HG02981 (cell line): ENCODE measurements at regions not wholly inside any gene's neighbourhood (a gene's known extent, or its start where the extent isn't known, plus 50 kb on each side); places are given as distances from the start of the nearest gene placed in this dataset.

Experiments used
- ATAC-seq: cut with Tn5 transposase; IDR thresholded peaks from one replicate; pipeline ENCODE4 v1.9.1; 2021; ENCODE audit warnings: mild to moderate bottlenecking, moderate library complexity; ENCODE audit not compliant: unreplicated experiment

DNA sequence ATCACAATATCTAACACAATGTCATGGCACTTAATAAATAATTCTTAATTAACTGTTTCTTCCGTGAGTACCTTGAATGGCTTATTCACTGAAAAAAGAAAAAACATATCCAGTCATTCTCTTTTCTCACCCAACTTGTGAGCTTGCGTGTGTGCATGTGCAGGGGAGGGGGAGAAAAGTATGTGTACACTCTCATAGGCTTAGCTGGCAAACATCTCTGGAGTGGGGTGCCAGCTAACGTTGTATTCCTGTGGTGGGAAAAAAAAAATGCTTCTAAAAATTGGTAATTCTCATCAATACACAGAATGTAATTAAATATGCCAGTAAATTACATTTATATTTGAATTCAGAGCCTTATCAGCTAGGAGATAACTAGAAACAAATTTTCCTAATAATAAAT is 291.9 kb upstream of the NOX3 start:
- no peak for ATAC-seq

GRCh38 chr6:155740781-155741399 is 285.3 kb upstream of the NOX3 start:
- ATAC-seq, result no peak

- no peak for ATAC-seq
Observed at GRCh38 chr6:155738602-155739105, 283.0 kb upstream of the NOX3 start.

DNA sequence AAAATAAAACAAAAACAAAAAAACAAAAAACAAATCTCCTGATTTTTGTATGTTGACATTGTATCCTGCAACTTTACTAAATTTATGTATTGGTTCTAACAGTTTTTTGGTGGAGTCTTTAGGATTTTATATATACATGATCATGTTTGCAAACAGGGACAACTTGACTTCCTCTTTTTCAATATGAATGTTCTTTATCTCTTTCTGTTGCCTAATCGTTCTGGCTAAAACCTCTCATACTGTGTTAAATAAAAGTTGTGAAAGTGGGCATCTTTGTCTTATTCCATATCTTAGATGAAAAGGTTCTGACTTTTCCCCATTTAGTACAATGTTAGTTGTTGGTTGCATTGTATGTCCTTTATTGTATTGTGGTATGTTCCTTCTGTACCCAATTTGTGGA is 261.7 kb upstream of the NOX3 start:
- no peak for ATAC-seq

- ATAC-seq, result no peak
Observed at GRCh38 chr6:155710704-155711103, 255.1 kb upstream of the NOX3 start.

- ATAC-seq, result no peak
Observed at GRCh38 chr6:155709262-155709661, 253.6 kb upstream of the NOX3 start.

- no peak for ATAC-seq
Observed at GRCh38 chr6:155708100-155708499, 252.5 kb upstream of the NOX3 start.

DNA sequence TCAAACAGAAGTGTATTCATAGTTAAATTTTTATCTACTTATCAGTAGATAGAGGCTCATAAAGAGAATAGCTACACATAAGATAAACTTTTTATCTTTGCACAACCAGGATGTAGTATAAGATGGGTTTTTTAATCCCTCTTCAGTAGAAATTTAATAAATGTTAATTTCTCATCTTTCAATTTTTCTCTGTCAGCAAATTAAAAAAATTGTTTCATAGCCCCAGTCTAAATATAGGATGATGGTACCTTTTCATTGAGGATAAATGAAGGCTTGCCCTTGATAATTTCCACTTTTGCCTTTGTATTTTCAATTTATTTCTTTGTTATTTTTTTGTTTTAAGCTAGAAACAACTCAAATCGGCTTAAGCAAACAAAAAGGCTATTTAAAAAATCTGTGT is 251.2 kb upstream of the NOX3 start:
- no peak for ATAC-seq

DNA sequence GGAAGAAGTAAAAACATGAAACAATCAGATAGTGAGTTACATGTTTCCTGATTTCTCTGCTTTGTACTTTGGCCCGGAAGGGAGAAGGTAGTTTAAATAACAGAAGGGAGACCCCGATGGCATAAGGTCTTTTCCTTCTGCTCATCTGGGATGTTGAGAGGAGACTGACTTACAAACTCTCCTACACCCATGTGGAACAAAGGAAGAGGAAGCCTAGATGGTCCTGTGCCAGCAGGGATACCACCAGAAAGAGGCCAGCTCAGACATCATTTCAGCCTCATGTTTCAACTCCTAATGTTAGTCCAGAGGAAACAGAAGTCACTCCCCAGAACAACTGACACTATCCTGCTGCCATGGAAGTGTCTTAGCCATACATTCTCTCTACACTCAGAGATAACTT is 250.7 kb upstream of the NOX3 start:
- no peak for ATAC-seq

DNA sequence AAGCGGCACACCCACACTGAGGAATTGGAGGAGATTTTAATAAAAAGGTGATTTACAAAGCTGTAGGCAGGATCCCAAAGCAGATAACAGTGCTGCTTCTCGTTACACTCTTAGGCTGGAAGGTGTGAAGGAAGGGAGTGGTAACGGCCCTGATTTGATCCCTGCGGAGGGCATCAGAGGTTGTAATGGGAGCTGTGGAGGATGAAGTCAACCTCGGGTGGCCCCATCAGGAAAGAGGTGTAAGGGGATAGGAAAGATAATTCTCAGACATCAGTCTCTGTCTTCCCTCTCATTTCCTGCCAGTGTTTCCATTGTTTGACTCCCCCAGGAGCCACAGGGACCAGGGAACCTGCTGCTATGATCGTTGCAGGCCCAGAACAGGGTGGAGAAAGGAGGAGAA is 245.7 kb upstream of the NOX3 start:
- no peak for ATAC-seq

GRCh38 chr6:155695495-155695894 is 239.9 kb upstream of the NOX3 start:
- no peak for ATAC-seq

GRCh38 chr6:155694419-155694790 is 238.8 kb upstream of the NOX3 start:
- no peak for ATAC-seq

DNA sequence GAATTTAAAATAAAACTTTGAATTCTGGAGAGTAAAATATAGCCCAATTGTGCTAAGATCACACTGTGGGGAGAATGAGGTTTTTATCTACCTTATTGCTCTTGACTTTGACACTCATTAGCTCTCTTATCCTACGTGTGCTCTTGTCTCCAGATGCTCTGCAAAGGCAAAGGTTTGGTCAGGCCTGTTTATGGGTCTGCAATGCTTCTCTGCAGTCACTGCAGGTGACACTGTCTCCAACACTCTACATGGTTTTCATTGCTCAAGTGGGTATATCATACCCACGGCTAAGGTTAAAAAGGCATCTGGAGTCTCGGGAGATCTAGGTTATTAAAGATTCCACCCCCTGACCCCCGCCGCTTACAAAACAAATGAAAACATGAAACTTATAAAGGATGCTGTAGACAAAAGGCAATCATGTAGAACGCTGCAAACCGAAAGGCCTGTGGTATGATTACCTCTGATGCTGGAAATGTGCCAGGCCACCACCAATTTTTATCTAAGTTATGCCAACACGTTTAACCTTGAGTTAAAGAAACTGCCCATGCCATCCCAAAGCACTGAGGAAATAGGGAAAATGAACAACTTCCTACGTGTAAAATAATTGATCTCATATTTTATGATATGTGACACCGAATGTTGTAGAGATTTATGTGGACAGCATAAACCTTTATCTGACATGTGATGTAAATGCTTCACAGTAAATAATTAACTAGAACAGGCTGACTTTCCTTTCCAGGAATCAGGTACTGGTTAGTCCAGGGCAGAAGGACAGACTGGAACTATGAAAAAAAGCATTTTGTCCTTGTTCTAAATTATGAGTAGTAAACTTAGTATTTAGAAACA is 238.2 kb upstream of the NOX3 start:
- no peak for ATAC-seq

GRCh38 chr6:155690820-155691219 is 235.2 kb upstream of the NOX3 start:
- ATAC-seq, result no peak

- ATAC-seq, result no peak
Observed at GRCh38 chr6:155687645-155688044, 232.0 kb upstream of the NOX3 start.

DNA sequence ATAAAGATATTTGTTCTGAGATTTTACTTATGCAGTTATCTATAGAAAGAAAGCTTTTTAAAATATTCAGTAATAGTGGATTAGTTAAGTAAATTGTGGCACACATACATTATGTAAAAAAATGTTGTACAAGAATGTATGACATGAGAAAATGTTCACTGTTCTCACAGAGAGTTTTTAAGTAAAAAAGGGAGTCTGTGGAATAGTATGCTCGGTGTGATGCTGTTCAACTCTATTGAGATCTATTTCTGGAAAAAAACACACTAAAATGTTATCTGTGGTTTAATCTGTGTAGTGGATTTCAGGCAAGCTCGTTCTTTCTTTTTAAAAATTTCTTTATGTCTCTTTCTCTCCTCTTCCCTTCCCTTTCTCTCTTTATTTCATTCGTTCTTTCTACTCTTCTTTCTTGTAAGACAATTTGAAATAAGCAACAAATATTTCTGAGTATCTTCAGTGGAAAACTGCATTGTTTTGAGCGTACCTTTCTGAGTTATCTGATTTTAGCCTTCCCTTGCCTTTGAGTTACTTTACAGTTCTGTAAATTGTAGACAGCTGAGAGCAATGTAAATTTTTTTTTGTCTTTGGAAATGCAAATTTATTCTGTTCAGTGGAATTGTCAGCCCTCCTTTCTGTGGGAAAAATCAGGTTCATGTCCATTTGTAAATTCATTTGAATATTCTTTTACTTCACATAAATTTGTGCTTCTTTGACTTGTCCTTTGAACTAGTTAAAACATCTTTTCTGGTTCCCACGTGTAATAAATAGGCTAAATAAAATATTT is 229.0 kb upstream of the NOX3 start:
- ATAC-seq, result no peak

- no peak for ATAC-seq
Observed at GRCh38 chr6:155678361-155678760, 222.7 kb upstream of the NOX3 start.

- ATAC-seq, result no peak
Observed at GRCh38 chr6:155676346-155676745, 220.7 kb upstream of the NOX3 start.

- no peak for ATAC-seq
Observed at GRCh38 chr6:155670655-155671054, 215.0 kb upstream of the NOX3 start.

GRCh38 chr6:155660251-155660977 is 204.8 kb upstream of the NOX3 start:
- no peak for ATAC-seq

- no peak for ATAC-seq
Observed at GRCh38 chr6:155656024-155656423, 200.4 kb upstream of the NOX3 start.
